Cardiac muscle cell (in vitro differentiated cells and primary cell): ENCODE measurements at regions not wholly inside any gene's neighbourhood (a gene's known extent, or its start where the extent isn't known, plus 50 kb on each side); places are given as distances from the start of the nearest gene placed in this dataset.
"Not testable (repeated sequence)": the region's sequence is repeated elsewhere in the genome, so short reads cannot be mapped to it uniquely, and the experiment has no call there.

ENCODE experiments used
- DNase-seq, 2 donors: peaks; one replicate each; pipeline versions ENCODE4 v3.0.0 to v3.0.0-alpha.2; 2010 to 2017; ENCODE audit warnings: low read depth in 1 of 2, low spot score in 1 of 2
- H3K27ac ChIP-seq: fragments of 200-600 bp; sonication (generic); 2 replicates; pipeline ENCODE4 v1.5.1; 2016
- H3K27me3 ChIP-seq: fragments of 200-600 bp; sonication (generic); 2 replicates; pipeline ENCODE4 v1.6.0; 2016; ENCODE audit warnings: control low read depth
- H3K36me3 ChIP-seq: fragments of 200-600 bp; sonication (generic); 2 replicates; pipeline ENCODE4 v1.5.1; 2016; ENCODE audit warnings: control low read depth
- H3K4me1 ChIP-seq: fragments of 200-600 bp; sonication (generic); 2 replicates; pipeline ENCODE4 v1.8.1; 2017; ENCODE audit warnings: low read depth, mild to moderate bottlenecking, mixed run types
- H3K4me3 ChIP-seq: fragments of 200-600 bp; sonication (generic); 2 replicates; pipeline ENCODE4 v1.5.1; 2016; ENCODE audit warnings: mild to moderate bottlenecking
- H3K9me3 ChIP-seq: fragments of 200-600 bp; sonication (generic); 2 replicates; pipeline ENCODE4 v1.5.1; 2017; ENCODE audit warnings: low read depth, mild to moderate bottlenecking, control low read depth
- TF ChIP-seq, protein P1 (sequence below): IDR thresholded peaks from 2 replicates; pipeline ENCODE4 v1.5.1; 2012; ENCODE audit warnings: low read depth, mild to moderate bottlenecking, low read length

DNA sequence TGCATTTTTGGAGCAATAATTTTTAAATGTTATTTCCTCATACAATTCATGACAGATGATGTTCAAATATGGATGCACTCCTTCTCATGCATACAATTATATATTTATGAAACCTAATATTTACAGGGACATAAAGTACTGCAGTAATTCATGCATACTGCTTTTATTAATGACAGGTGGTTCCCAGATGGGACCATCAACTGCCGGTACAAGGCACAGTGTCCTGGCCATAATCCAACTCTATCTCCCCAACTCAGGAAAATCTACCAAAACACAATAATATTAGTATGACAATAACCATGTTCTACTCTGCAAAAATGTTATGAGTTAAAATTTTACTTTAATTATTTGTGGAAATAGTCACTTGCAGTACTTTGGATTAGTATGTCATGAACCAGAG, 77.8 kb downstream of the VIP start:
- Histone ChIP-seq H3K27ac (no peak overlapping the region), H3K36me3 (no peaks in the 10 kb centered on the region), H3K9me3 (no peaks in the 10 kb centered on the region), H3K27me3 (no peaks in the 10 kb centered on the region), H3K4me1 (no peaks in the 10 kb centered on the region), H3K4me3 (no peak overlapping the region)
- DNase-seq: no peak
- TF ChIP-seq, protein P1, sequence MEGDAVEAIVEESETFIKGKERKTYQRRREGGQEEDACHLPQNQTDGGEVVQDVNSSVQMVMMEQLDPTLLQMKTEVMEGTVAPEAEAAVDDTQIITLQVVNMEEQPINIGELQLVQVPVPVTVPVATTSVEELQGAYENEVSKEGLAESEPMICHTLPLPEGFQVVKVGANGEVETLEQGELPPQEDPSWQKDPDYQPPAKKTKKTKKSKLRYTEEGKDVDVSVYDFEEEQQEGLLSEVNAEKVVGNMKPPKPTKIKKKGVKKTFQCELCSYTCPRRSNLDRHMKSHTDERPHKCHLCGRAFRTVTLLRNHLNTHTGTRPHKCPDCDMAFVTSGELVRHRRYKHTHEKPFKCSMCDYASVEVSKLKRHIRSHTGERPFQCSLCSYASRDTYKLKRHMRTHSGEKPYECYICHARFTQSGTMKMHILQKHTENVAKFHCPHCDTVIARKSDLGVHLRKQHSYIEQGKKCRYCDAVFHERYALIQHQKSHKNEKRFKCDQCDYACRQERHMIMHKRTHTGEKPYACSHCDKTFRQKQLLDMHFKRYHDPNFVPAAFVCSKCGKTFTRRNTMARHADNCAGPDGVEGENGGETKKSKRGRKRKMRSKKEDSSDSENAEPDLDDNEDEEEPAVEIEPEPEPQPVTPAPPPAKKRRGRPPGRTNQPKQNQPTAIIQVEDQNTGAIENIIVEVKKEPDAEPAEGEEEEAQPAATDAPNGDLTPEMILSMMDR: no peak

DNA sequence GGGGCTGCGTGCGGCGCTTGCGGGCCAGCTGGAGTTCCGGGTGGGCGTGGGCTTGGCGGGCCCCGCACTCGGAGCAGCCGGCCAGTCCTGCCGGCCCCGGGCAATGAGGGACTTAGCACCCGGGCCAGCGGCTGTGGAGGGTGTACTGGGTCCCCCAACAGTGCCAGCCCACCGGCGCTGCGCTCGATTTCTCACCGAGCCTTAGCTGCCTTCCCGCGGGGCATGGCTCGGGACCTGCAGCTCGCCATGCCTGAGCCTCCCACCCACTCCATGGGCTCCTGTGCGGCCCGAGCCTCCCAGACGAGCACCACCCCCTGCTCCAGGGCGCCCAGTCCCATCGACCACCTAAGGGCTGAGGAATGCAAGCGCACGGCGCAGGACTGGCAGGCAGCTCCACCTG, 83.8 kb downstream of the VIP start:
- not testable (repeated sequence) for H3K4me3 ChIP-seq, H3K36me3 ChIP-seq, H3K27ac ChIP-seq, H3K27me3 ChIP-seq, H3K9me3 ChIP-seq, H3K4me1 ChIP-seq, DNase-seq

DNA sequence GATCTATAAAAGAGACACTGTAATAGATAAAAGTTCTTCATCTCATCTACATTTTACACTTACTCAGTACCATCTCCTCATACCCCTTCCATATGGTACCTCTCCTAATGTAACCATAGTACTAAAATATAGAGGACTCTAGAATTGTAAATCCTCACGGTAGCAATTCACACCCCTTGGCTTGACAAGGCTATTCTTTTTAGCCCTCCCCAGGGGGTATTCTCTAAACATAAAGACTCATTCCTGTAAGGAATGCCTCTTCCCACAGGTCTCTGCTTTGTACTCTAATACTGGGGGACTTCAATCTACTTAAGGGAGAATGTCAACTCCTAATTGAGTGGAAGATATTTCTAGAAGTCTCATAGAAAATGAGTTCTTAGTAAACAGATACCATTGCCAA, 85.9 kb downstream of the VIP start:
- no peak overlapping the region for H3K4me3 ChIP-seq
- H3K36me3 ChIP-seq: no peaks in the 10 kb centered on the region
- no peak overlapping the region for H3K27ac ChIP-seq
- no peaks in the 10 kb centered on the region for H3K4me1 ChIP-seq
- H3K9me3 ChIP-seq: no peaks in the 10 kb centered on the region
- TF ChIP-seq, protein P1: no peak
- no peaks in the 10 kb centered on the region for H3K27me3 ChIP-seq
- DNase-seq: no peak

DNA sequence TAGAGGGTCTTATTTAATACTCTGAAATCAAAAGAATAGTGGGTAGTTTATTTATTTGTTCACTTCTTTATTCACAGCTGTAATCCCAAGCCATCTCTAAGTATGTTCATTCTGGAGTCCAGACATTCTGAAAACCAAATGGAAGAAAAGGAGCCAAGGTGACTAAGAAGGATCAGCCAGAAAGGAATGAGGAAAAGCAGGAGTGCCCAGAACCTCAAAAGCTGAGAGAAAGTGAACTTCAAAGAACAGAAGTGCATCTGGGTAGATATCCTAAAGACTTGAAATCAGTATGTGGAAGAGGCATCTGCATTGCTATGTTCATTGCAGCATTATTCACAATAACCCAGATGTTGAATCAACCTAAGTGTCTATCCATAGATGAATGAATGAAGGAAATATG, 94.8 kb downstream of the VIP start:
- Histone ChIP-seq H3K27me3 (no peaks in the 10 kb centered on the region), H3K9me3 (no peaks in the 10 kb centered on the region), H3K36me3 (no peaks in the 10 kb centered on the region), H3K27ac (no peak overlapping the region), H3K4me1 (no peaks in the 10 kb centered on the region), H3K4me3 (no peak overlapping the region)
- no peak for DNase-seq
- TF ChIP-seq, protein P1: no peak

DNA sequence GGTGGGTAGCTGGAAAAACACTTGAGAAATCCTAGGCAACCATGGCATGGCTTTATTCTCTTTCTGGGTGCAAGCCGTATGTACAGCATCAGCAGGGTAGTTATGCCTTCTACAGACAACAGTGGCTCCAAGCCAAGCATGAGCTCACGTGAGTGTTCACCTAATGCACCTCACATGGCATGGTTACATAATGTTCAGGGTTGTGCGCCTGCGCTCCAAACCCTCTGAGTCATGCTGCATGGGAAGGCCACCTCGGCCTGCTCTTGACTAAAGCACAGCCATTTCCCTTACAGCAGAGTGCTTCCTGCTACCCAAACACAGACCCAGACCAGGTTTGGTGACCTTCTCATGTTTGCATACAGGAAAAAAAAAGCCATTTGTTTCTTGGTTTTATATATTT, 96.2 kb downstream of the VIP start:
- Histone ChIP-seq H3K9me3 (no peaks in the 10 kb centered on the region), H3K36me3 (no peaks in the 10 kb centered on the region), H3K27me3 (no peaks in the 10 kb centered on the region), H3K27ac (no peak overlapping the region), H3K4me1 (no peaks in the 10 kb centered on the region), H3K4me3 (no peak overlapping the region)
- TF ChIP-seq, protein P1: no peak
- DNase-seq: no peak

DNA sequence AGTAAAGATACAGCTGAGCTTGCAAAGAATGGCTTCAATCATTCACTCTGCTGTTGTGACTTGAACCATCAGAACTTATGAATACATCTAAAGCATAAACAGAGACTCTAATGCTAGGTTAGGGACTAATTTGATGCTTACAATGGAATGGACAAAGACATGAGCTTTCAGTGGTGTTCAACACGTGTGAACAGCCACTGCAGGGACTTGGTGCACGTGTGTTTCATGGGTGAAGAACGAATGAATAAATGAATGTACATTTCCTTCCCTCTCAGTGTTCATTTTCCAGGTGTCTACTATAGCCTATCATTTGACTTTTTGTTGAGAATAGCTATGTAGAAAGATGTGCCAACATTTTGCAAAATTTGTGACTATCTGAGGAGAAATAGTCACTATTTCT, 98.3 kb downstream of the VIP start:
- Histone ChIP-seq H3K9me3 (no peaks in the 10 kb centered on the region), H3K27ac (no peak overlapping the region), H3K4me3 (no peak overlapping the region), H3K27me3 (no peaks in the 10 kb centered on the region), H3K36me3 (no peaks in the 10 kb centered on the region), H3K4me1 (no peaks in the 10 kb centered on the region)
- TF ChIP-seq, protein P1: no peak
- no peak for DNase-seq
